HepG2 (cell line): ENCODE measurements at regions not wholly inside any gene's neighbourhood (a gene's known extent, or its start where the extent isn't known, plus 50 kb on each side); places are given as distances from the start of the nearest gene placed in this dataset.
A peak's percentile ranks its signal among the peaks of the same experiment; 100 is the strongest.

Source experiments
- ATAC-seq: fragments of 200-7000 bp; cut with Tn5 transposase; 3 replicates; pipeline ENCODE4 v1.9.1; 2020; ENCODE audit warnings: mild to moderate bottlenecking, moderate library complexity
- BruUV-seq: library from RNA; stranded (reverse); fragments of 400-500 nt; replicated peaks from 2 replicates; lab custom pipeline; 2021; lab: Mats Ljungman, UMichigan
- CTCF ChIA-PET: fragments of 300-600 bp; formaldehyde crosslinking; extraction: SDS; loops from one replicate; lab custom pipeline; 2021; ENCODE audit warnings: low total read pairs, inconsistent platforms, low intra/inter-chr PET ratio; lab: Yijun Ruan, JAX
- POLR2A ChIA-PET: fragments of 350-600 bp; sonication (Branson Sonifier 250); formaldehyde crosslinking; loops from one replicate; lab custom pipeline; 2020; ENCODE audit warnings: antibody characterized with exemption, inconsistent platforms; lab: Yijun Ruan, JAX
- DNase-seq: peaks from one replicate; pipeline ENCODE4 v3.0.0-alpha.2; 2015; ENCODE audit warnings: low spot score
- FAIRE-seq: peaks from 3 replicates; lab custom pipeline; 2011; peaks lifted over from hg19 to GRCh38; lab: Jason Lieb, UNC
- H2AFZ ChIP-seq: one replicate; pipeline ENCODE4 v1.6.1; 2011; ENCODE audit warnings: low read length, inconsistent platforms
- H3K27ac ChIP-seq: fragments of 300-600 bp; 3 replicates; pipeline ENCODE4 v1.8.0; 2011; ENCODE audit warnings: mixed run types, mild to moderate bottlenecking, mixed read lengths, low read length, inconsistent platforms; ENCODE audit not compliant: insufficient read depth; ENCODE audit errors: extremely low read length
- H3K27me3 ChIP-seq, 2 experiments: fragments of 200-600 bp in 1 of 2; 2 replicates in 1 of 2; 3 replicates in 1 of 2; pipeline versions ENCODE4 v1.6.0 to v1.8.0; 2011; ENCODE audit warnings: low read length in 2 of 2, mild to moderate bottlenecking in 2 of 2, moderate library complexity in 2 of 2, inconsistent platforms in 1 of 2; ENCODE audit not compliant: insufficient read depth in 2 of 2, control insufficient read depth in 1 of 2
- H3K36me3 ChIP-seq, 2 experiments: fragments of 200-600 bp in 1 of 2; replicated peaks in 1 of 2; 2 replicates in 1 of 2; 3 replicates in 1 of 2; pipeline versions ENCODE4 v1.5.1 to v1.8.0; 2011; ENCODE audit warnings: low read length in 2 of 2, inconsistent platforms in 1 of 2; ENCODE audit not compliant: insufficient read depth in 2 of 2, control insufficient read depth in 1 of 2
- H3K4me1 ChIP-seq: 2 replicates; pipeline ENCODE4 v1.5.1; 2012; ENCODE audit warnings: low read length, inconsistent platforms; ENCODE audit not compliant: insufficient read depth
- H3K4me2 ChIP-seq: 2 replicates; pipeline ENCODE4 v1.6.0; 2011; ENCODE audit warnings: low read depth, low read length, inconsistent platforms
- H3K4me3 ChIP-seq, 3 experiments: fragments of 200-600 bp in 1 of 3; sonication (generic), shearing (Covaris generic) in 1 of 3; replicated peaks in 1 of 3; 2 replicates each; pipeline ENCODE4 v1.5.1; 2011 to 2016; ENCODE audit warnings: low read length in 3 of 3, inconsistent platforms in 2 of 3, low read depth in 2 of 3, mild to moderate bottlenecking in 2 of 3, control low read depth in 1 of 3, mixed read lengths in 1 of 3; ENCODE audit not compliant: insufficient read depth in 1 of 3
- H3K79me2 ChIP-seq: one replicate; pipeline ENCODE4 v1.6.1; 2011; ENCODE audit warnings: low read length, inconsistent platforms; ENCODE audit not compliant: insufficient read depth
- H3K9ac ChIP-seq: 2 replicates; pipeline ENCODE4 v1.6.0; 2011; ENCODE audit warnings: mild to moderate bottlenecking, low read depth, low read length, inconsistent platforms; ENCODE audit not compliant: insufficient read depth
- H3K9me3 ChIP-seq: 2 replicates; pipeline ENCODE4 v1.5.1; 2012; ENCODE audit warnings: mild to moderate bottlenecking, low read length
- H4K20me1 ChIP-seq: 2 replicates; pipeline ENCODE4 v1.6.0; 2011; ENCODE audit warnings: inconsistent platforms, mild to moderate bottlenecking, low read length, moderate library complexity; ENCODE audit not compliant: insufficient read depth
- BRCA1 ChIP-seq: sonication (generic); formaldehyde crosslinking; IDR thresholded peaks from 2 replicates; pipeline ENCODE4 v1.4.0; 2020; ENCODE audit warnings: missing genetic modification reagents
- KAT8 ChIP-seq: IDR thresholded peaks from 2 replicates; pipeline ENCODE4 v1.6.1; 2016; ENCODE audit warnings: missing genetic modification reagents, missing compliant biosample characterization
- MAFF ChIP-seq: IDR thresholded peaks from 2 replicates; pipeline ENCODE4 v1.6.1; 2011; ENCODE audit warnings: low read depth, low read length, improper control_type of control experiment
- MAFK ChIP-seq, 2 experiments: IDR thresholded peaks in 1 of 2; conservative IDR thresholded peaks in 1 of 2; 2 replicates each; pipeline ENCODE4 v1.6.1; 2011; ENCODE audit warnings: improper control_type of control experiment in 2 of 2, low read length in 2 of 2
- MIXL1 ChIP-seq: IDR thresholded peaks from 2 replicates; pipeline ENCODE4 v1.6.1; 2016
- MYC ChIP-seq: sonication (generic); formaldehyde crosslinking; IDR thresholded peaks from 2 replicates; pipeline ENCODE4 v1.9.0; 2021; ENCODE audit warnings: missing genetic modification reagents, borderline replicate concordance
- NR2F1 ChIP-seq, 2 experiments: fragments of 450-650 bp in 1 of 2; formaldehyde crosslinking in 1 of 2; IDR thresholded peaks; 2 replicates each; pipeline versions ENCODE4 v1.5.0 to v1.6.1; 2016 to 2020; ENCODE audit warnings: mild to moderate bottlenecking in 1 of 2, missing compliant biosample characterization in 1 of 2, missing genetic modification reagents in 1 of 2, moderate library complexity in 1 of 2
- PAF1 ChIP-seq: IDR thresholded peaks from 2 replicates; pipeline ENCODE4 v1.6.1; 2016; ENCODE audit warnings: missing genetic modification reagents, missing compliant biosample characterization
- POLR2AphosphoS2 ChIP-seq: IDR thresholded peaks from 2 replicates; pipeline ENCODE4 v1.6.1; 2011; ENCODE audit warnings: low read depth, low read length, improper control_type of control experiment
- RBM22 ChIP-seq: fragments of 200-400 bp; formaldehyde crosslinking; optimal IDR thresholded peaks from 2 replicates; pipeline ENCODE3; 2017; ENCODE audit warnings: mild to moderate bottlenecking, low read length, moderate library complexity
- RFX1 ChIP-seq: fragments of 450-650 bp; IDR thresholded peaks from 2 replicates; pipeline ENCODE4 v1.6.1; 2017
- TBX3 ChIP-seq: fragments of 450-650 bp; IDR thresholded peaks from 2 replicates; pipeline ENCODE4 v1.6.1; 2017; ENCODE audit warnings: antibody characterized with exemption, mild to moderate bottlenecking, inconsistent platforms, borderline replicate concordance
- ZBTB37 ChIP-seq: sonication (generic); formaldehyde crosslinking; IDR thresholded peaks from 2 replicates; pipeline ENCODE4 v1.4.0; 2020; ENCODE audit warnings: mild to moderate bottlenecking, missing genetic modification reagents
- WGBS: methylation state at CpG from one replicate; pipeline ENCODE4 v1.1.6; 2017; ENCODE audit warnings: low lambda C conversion rate; 5-methylcytosine and 5-hydroxymethylcytosine counted together
- in situ Hi-C: cut with HindIII; loops from 2 replicates; pipeline ENCODE4 v1.10.0; 2017; ENCODE audit warnings: low pct_unique_long_range_greater_than_20kb; ENCODE audit not compliant: extremely low pct_ligation_motif_present
- intact Hi-C: fragments of 100-400 bp; cut with micrococcal nuclease; formaldehyde crosslinking; loops from one replicate; pipeline ENCODE4 v1.10.0; 2022; ENCODE audit not compliant: unreplicated experiment
- TF ChIP-seq, protein P1 (sequence below): sonication (generic); formaldehyde crosslinking; IDR thresholded peaks from 2 replicates; pipeline ENCODE4 v1.4.0; 2020; ENCODE audit warnings: missing genetic modification reagents, borderline replicate concordance

GRCh38 chr11:91011503-91011902 lies 788.7 kb upstream of the CHORDC1 start (continued):
- no peak for TF ChIP-seq POLR2AphosphoS2
- no peak for TF ChIP-seq ZBTB37 (CRISPR knock-in tag)
- TF ChIP-seq NR2F1 (CRISPR knock-in tag; IDR thresholded peaks at IDR 0.05) = no peak
- no peak for TF ChIP-seq KAT8 (CRISPR knock-in tag)
- TF ChIP-seq, protein P1, sequence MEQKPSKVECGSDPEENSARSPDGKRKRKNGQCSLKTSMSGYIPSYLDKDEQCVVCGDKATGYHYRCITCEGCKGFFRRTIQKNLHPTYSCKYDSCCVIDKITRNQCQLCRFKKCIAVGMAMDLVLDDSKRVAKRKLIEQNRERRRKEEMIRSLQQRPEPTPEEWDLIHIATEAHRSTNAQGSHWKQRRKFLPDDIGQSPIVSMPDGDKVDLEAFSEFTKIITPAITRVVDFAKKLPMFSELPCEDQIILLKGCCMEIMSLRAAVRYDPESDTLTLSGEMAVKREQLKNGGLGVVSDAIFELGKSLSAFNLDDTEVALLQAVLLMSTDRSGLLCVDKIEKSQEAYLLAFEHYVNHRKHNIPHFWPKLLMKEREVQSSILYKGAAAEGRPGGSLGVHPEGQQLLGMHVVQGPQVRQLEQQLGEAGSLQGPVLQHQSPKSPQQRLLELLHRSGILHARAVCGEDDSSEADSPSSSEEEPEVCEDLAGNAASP = no peak
- TF ChIP-seq MIXL1 (CRISPR knock-in tag) = no peak
- TF ChIP-seq MYC (CRISPR knock-in tag) = no peak
- no peak for TF ChIP-seq PAF1 (CRISPR knock-in tag)

DNA sequence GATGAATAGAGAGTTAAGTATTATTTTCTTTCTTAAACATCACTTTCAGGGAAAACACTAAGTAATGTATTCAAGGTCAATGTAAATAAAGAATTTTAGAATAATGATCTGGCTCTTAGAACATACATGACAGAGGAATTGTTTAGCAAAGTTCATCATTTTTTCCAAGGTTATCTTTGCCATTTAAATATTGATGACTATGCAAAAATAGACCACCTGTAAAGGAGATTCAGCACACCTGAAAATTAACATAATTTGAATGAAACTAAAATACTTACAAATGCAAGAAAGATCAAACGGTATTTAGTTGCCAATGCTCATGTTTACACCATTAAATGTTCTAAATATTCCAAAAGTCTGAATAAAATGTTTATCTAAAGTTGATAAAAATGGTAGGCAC lies 782.6 kb upstream of the CHORDC1 start:
- H3K4me2 ChIP-seq = no peak overlapping the region
- intact Hi-C loops = no loop called here
- BruUV-seq = no TSS peak

More for the DNA sequence above, 782.6 kb upstream of the CHORDC1 start:
- DNase-seq (no peak), FAIRE-seq (no peak), ATAC-seq (no peak)
- in situ Hi-C loops = no loop called here
- TF ChIP-seq MAFF (peak; percentile 98), RFX1 (no peak), RBM22 (no peak), BRCA1 (CRISPR knock-in tag) (no peak), TBX3 (no peak), MAFK (conservative IDR thresholded peaks at IDR 0.05 in 1 of 2, IDR thresholded peaks at IDR 0.05 in 1 of 2; ENCODE audit: low read length in 2 of 2) (peak; percentile 97 to 99)
- H3K4me3 ChIP-seq = no peak overlapping the region
- no peaks in the 10 kb centered on the region for H3K4me1 ChIP-seq
- no peaks in the 10 kb centered on the region for H3K79me2 ChIP-seq
- POLR2A ChIA-PET = no interaction called here
- H3K9me3 ChIP-seq = no peaks in the 10 kb centered on the region
- no peak overlapping the region for H3K27ac ChIP-seq
- H4K20me1 ChIP-seq = no peaks in the 10 kb centered on the region
- 0% methylated on average over 1 of the region's 1 CpG for WGBS
- H3K27me3 ChIP-seq = no peaks in the 10 kb centered on the region
- no peak overlapping the region for H3K9ac ChIP-seq
- H3K36me3 ChIP-seq = no peaks in the 10 kb centered on the region
- no peak overlapping the region for H2AFZ ChIP-seq
- CTCF ChIA-PET = no interaction called here
